ENCODE measurements at regions not wholly inside any gene's neighbourhood (a gene's known extent, or its start where the extent isn't known, plus 50 kb on each side); places are given as distances from the start of the nearest gene placed in this dataset.

DNA sequence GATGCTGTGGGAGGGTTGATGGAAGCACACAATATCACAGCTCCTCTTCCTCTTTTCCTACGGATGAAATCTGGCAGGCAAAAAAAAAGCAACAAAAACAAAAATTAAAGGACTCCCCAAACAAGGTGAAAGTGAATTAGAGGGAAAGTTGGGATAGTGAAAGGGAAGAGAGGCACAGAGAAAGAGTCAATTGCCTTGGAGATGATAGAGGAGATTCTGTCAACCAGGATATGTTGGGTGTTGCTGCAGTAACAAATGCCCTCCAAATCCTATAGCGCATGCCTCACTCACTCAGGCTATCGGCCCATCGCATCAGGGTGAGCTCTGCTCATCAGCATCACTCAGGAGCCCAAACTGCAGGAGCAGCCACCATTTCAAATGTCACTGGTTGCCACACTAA lies 119.1 kb downstream of the DLEU7 start:
- Histone ChIP-seq H3K9me2 (ENCODE audit: insufficient read depth) (no peaks in the 10 kb centered on the region; the same call in 1 of the 2 replicates), H3K9me3 (ENCODE audit: insufficient read depth, low read depth) (0 out of 2 replicates have a peak, but pooled peaks cover 4% of the 10 kb centered on the region), H2AFZ (no peak overlapping the region), H3K36me3 (ENCODE audit: low read depth) (no peaks in the 10 kb centered on the region), H3K79me2 (ENCODE audit: low read depth) (no peaks in the 10 kb centered on the region), H3K4me1 (replicated peaks; ENCODE audit: insufficient read depth) (no peaks in the 10 kb centered on the region), H3K4me3 (no peak overlapping the region), H3F3A (ENCODE audit: insufficient read depth, low read depth) (no peaks in the 10 kb centered on the region), H4K20me1 (ENCODE audit: insufficient read depth) (no peaks in the 10 kb centered on the region), H3K4me2 (no peak overlapping the region), H3K27ac (no peak overlapping the region), H3K27me3 (ENCODE audit: insufficient read depth, low read depth) (no peaks in the 10 kb centered on the region)
- BruUV-seq (replicated peaks) = no TSS peak
- no peak for DNase-seq
- ChIA-PET CTCF (no interaction called here), POLR2A (ENCODE audit: unreplicated experiment) (no interaction called here)
- intact Hi-C loops (cut with micrococcal nuclease; ENCODE audit: unreplicated experiment) = no loop called here
- TF ChIP-seq, protein P1, sequence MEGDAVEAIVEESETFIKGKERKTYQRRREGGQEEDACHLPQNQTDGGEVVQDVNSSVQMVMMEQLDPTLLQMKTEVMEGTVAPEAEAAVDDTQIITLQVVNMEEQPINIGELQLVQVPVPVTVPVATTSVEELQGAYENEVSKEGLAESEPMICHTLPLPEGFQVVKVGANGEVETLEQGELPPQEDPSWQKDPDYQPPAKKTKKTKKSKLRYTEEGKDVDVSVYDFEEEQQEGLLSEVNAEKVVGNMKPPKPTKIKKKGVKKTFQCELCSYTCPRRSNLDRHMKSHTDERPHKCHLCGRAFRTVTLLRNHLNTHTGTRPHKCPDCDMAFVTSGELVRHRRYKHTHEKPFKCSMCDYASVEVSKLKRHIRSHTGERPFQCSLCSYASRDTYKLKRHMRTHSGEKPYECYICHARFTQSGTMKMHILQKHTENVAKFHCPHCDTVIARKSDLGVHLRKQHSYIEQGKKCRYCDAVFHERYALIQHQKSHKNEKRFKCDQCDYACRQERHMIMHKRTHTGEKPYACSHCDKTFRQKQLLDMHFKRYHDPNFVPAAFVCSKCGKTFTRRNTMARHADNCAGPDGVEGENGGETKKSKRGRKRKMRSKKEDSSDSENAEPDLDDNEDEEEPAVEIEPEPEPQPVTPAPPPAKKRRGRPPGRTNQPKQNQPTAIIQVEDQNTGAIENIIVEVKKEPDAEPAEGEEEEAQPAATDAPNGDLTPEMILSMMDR (conservative IDR thresholded peaks at IDR 0.05) = no peak
- TF ChIP-seq EZH2 (IDR thresholded peaks at IDR 0.05; ENCODE audit: low read depth) = no peak

DNA sequence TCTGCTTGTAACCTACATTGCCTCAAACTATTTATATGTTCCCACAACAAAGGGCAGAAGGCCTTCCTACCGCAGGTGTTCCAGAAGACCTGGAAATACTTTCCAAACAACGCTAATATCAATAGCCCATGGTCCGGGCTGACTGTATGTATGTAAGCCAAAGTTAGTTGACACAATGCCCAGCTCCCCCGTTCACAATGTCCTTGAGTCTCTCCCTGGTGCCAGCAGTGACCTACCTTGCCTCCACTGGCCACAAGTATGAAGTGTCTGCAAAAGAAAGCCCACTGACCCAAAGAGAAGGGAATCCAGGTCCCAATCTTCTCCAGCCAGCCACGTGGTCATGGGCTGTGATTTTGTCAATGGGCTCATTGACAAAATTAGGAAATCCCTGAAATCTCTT lies 118.6 kb downstream of the DLEU7 start:
- H3K36me3 ChIP-seq (ENCODE audit: low read depth) = no peaks in the 10 kb centered on the region
- H3K4me2 ChIP-seq = no peak overlapping the region
- DNase-seq = no peak
- no TSS peak for BruUV-seq (replicated peaks)
- 0 out of 2 replicates have a peak, but pooled peaks cover 4% of the 10 kb centered on the region for H3K9me3 ChIP-seq (ENCODE audit: insufficient read depth, low read depth)
- H3K9me2 ChIP-seq (ENCODE audit: insufficient read depth) = no peaks in the 10 kb centered on the region; the same call in 1 of the 2 replicates
- H3K27me3 ChIP-seq (ENCODE audit: insufficient read depth, low read depth) = no peaks in the 10 kb centered on the region
- H3K4me3 ChIP-seq = no peak overlapping the region
- no peak overlapping the region for H3K27ac ChIP-seq
- intact Hi-C loops (cut with micrococcal nuclease; ENCODE audit: unreplicated experiment) = no loop called here
- H3F3A ChIP-seq (ENCODE audit: insufficient read depth, low read depth) = no peaks in the 10 kb centered on the region
- no peaks in the 10 kb centered on the region for H4K20me1 ChIP-seq (ENCODE audit: insufficient read depth)
- no peaks in the 10 kb centered on the region for H3K79me2 ChIP-seq (ENCODE audit: low read depth)
- ChIA-PET POLR2A (ENCODE audit: unreplicated experiment) (no interaction called here), CTCF (no interaction called here)
- no peak overlapping the region for H2AFZ ChIP-seq
- TF ChIP-seq, protein P1 (conservative IDR thresholded peaks at IDR 0.05) = no peak
- TF ChIP-seq EZH2 (IDR thresholded peaks at IDR 0.05; ENCODE audit: low read depth) = no peak
- H3K4me1 ChIP-seq (replicated peaks; ENCODE audit: insufficient read depth) = no peaks in the 10 kb centered on the region

DNA sequence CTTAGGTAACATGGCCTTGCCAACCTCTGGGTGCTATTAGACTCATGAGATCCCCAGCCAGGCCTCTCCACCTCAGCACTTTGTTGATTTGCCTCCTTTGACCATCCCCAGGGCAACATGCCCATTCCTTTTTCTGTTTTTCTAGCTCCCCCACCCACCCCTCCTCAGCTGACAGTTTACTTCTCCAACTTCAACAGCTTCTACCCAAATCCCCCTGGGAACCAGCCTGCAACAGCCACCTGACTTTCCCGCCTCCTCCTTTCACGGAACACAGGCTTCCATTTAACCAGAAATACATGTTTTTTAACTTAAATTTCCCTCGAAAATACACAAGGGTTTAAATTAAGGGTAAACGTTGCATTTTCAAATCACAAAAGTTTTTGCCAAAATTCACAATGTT lies 117.3 kb downstream of the DLEU7 start:
- Histone ChIP-seq H3K9me2 (ENCODE audit: insufficient read depth) (no peaks in the 10 kb centered on the region; the same call in 1 of the 2 replicates), H3K9me3 (ENCODE audit: insufficient read depth, low read depth) (0 out of 2 replicates have a peak, but pooled peaks cover 4% of the 10 kb centered on the region), H3K4me1 (replicated peaks; ENCODE audit: insufficient read depth) (no peaks in the 10 kb centered on the region), H3F3A (ENCODE audit: insufficient read depth, low read depth) (no peaks in the 10 kb centered on the region), H2AFZ (no peak overlapping the region), H3K79me2 (ENCODE audit: low read depth) (no peaks in the 10 kb centered on the region), H3K4me3 (no peak overlapping the region), H3K27ac (no peak overlapping the region), H4K20me1 (ENCODE audit: insufficient read depth) (no peaks in the 10 kb centered on the region), H3K4me2 (no peak overlapping the region), H3K27me3 (ENCODE audit: insufficient read depth, low read depth) (no peaks in the 10 kb centered on the region), H3K36me3 (ENCODE audit: low read depth) (no peaks in the 10 kb centered on the region)
- intact Hi-C loops (cut with micrococcal nuclease; ENCODE audit: unreplicated experiment) = no loop called here
- POLR2A ChIA-PET (ENCODE audit: unreplicated experiment) = no interaction called here
- no peak for DNase-seq
- TF ChIP-seq, protein P1 (conservative IDR thresholded peaks at IDR 0.05) = no peak
- no peak for TF ChIP-seq EZH2 (IDR thresholded peaks at IDR 0.05; ENCODE audit: low read depth)
- BruUV-seq (replicated peaks) = no TSS peak
- CTCF ChIA-PET = no interaction called here

Measured in PC-9 (cell line).